Sigmoid colon (tissue), 4 donors: ENCODE measurements at regions not wholly inside any gene's neighbourhood (a gene's known extent, or its start where the extent isn't known, plus 50 kb on each side); places are given as distances from the start of the nearest gene placed in this dataset.

Experiments used
- CTCF ChIP-seq, 4 experiments: fragments of 450-650 bp in 3 of 4; fragments of 200-600 bp in 1 of 4; IDR thresholded peaks; one replicate each; pipeline ENCODE4 v1.5.1; 2016 to 2019; ENCODE audit warnings: antibody characterized with exemption in 4 of 4, mild to moderate bottlenecking in 3 of 4, moderate library complexity in 2 of 4
- EP300 ChIP-seq, 4 donors: sonication (generic); formaldehyde crosslinking; IDR thresholded peaks; one replicate each; pipeline ENCODE4 v1.6.1; 2017; ENCODE audit warnings: antibody characterized with exemption in 4 of 4

DNA sequence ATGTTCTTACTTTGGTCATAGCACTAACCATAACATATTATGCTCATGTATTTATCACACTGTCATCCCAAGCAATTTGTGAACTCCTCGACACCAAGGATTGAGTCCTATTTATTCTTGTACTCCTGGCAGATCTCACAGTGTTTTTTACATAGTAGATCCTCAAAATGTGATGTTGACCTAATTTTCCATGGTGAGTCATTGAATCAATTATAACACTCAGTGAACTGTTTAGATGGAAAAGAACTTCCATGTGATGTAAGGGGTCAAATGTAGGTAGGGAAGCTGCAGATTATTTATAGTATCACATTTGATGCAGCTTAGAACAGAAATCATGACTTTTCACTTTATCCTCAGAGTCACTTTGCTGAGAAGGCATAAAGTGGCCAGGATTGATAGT, 281.9 kb upstream of the ADAMTS5 start:
- no peak for TF ChIP-seq CTCF (IDR thresholded peaks at IDR 0.05)
- TF ChIP-seq EP300 (IDR thresholded peaks at IDR 0.05) = no peak
